ENCODE measurements at regions not wholly inside any gene's neighbourhood (a gene's known extent, or its start where the extent isn't known, plus 50 kb on each side); places are given as distances from the start of the nearest gene placed in this dataset.

GRCh38 chr15:35932531-35932930, 386.6 kb upstream of the DPH6 start:
- Histone ChIP-seq H3K4me2 (ENCODE audit: low read depth, low read length) (no peak overlapping the region), H3K79me1 (ENCODE audit: low read depth in 1 of 2, low read length in 2 of 2) (no peaks in the 10 kb centered on the region), H3K14ac (replicated peaks; ENCODE audit: low read depth, low read length) (no peak overlapping the region), H3K18ac (ENCODE audit: low read depth, low read length) (no peak overlapping the region), H3K56ac (ENCODE audit: extremely low read depth, insufficient read depth, low read length) (no peak overlapping the region), H4K5ac (ENCODE audit: low read depth, low read length) (no peak overlapping the region), H3K27me3 (ENCODE audit: control insufficient read depth, insufficient read depth, low read length) (no peaks in the 10 kb centered on the region), H3K36me3 (ENCODE audit: control insufficient read depth, insufficient read depth, low read length) (no peaks in the 10 kb centered on the region), H2AK9ac (replicated peaks; ENCODE audit: low read depth, low read length, poor library complexity) (no peak overlapping the region), H4K8ac (ENCODE audit: low read depth in 2 of 2, low read length in 2 of 2) (no peak overlapping the region), H3K4me3 (ENCODE audit: insufficient read depth, low read depth, low read length) (no peak overlapping the region), H3K9me1 (ENCODE audit: insufficient read depth, low read length) (no peaks in the 10 kb centered on the region), H3K9ac (ENCODE audit: low read depth, low read length) (no peak overlapping the region), H4K20me1 (ENCODE audit: insufficient read depth, low read length) (no peaks in the 10 kb centered on the region), H4K91ac (ENCODE audit: insufficient read depth, low read depth, low read length) (no peak overlapping the region), H2AK5ac (ENCODE audit: low read depth, low read length) (no peak overlapping the region), H2BK20ac (ENCODE audit: low read depth, low read length) (no peak overlapping the region), H3K27ac (ENCODE audit: insufficient read depth, low read length) (no peak overlapping the region), H3K4ac (ENCODE audit: low read depth, low read length) (no peak overlapping the region), H2BK120ac (ENCODE audit: low read depth, low read length) (no peak overlapping the region), H2AFZ (replicated peaks; ENCODE audit: low read length, poor library complexity) (no peak overlapping the region), H3K23ac (ENCODE audit: low read depth, low read length) (no peak overlapping the region), H2BK5ac (ENCODE audit: low read depth, low read length, poor library complexity, severe bottlenecking) (no peak overlapping the region), H3K4me1 (ENCODE audit: control insufficient read depth, insufficient read depth, low read length) (no peaks in the 10 kb centered on the region), H3K9me3 (ENCODE audit: control insufficient read depth, insufficient read depth, low read length) (no peaks in the 10 kb centered on the region), H2BK15ac (ENCODE audit: low read depth, low read length) (no peak overlapping the region)
- peak; percentile 17 for DNase-seq
- dilution Hi-C loops (cut with HindIII; ENCODE audit: low sequenced_read_pairs, unreplicated experiment) (no loop called here), intact Hi-C loops (cut with micrococcal nuclease) (no loop called here), in situ Hi-C loops (cut with MboI; ENCODE audit: low sequenced_read_pairs) (no loop called here)
- POLR2A ChIA-PET (ENCODE audit: unreplicated experiment) = no interaction called here
- ATAC-seq (ENCODE audit: low read depth) = no peak
- TF ChIP-seq SMC3 (IDR thresholded peaks at IDR 0.05; ENCODE audit: low read depth, low read length) = no peak
- no peak for TF ChIP-seq FOS (IDR thresholded peaks at IDR 0.05; ENCODE audit: low read depth, low read length)
- TF ChIP-seq RFX5 (IDR thresholded peaks at IDR 0.05; ENCODE audit: low read depth, low read length) = no peak
- no peak for TF ChIP-seq RAD21 (IDR thresholded peaks at IDR 0.05; ENCODE audit: low read length)
- no peak for TF ChIP-seq NFE2L2 (IDR thresholded peaks at IDR 0.05; ENCODE audit: low read depth, low read length)
- no peak for TF ChIP-seq POLR2A (IDR thresholded peaks at IDR 0.05; ENCODE audit: low read depth, low read length)
- no peak for TF ChIP-seq MAZ (IDR thresholded peaks at IDR 0.05; ENCODE audit: borderline replicate concordance, low read depth, low read length)
- TF ChIP-seq CHD1 (IDR thresholded peaks at IDR 0.05; ENCODE audit: low read depth, low read length) = no peak
- CTCF ChIA-PET = no interaction called here
- no TSS peak for BruUV-seq (replicated peaks)
- WGBS, 2 experiments (ENCODE audit: extremely low coverage in 2 of 2, insufficient read length in 1 of 2) = 40% methylated on average over 1 of the region's 5 CpGs; no CpG with 5 or more reads in 1 of the 2 experiments

All from IMR-90 (cell line).